ENCODE measurements at regions not wholly inside any gene's neighbourhood (a gene's known extent, or its start where the extent isn't known, plus 50 kb on each side); places are given as distances from the start of the nearest gene placed in this dataset.

DNA sequence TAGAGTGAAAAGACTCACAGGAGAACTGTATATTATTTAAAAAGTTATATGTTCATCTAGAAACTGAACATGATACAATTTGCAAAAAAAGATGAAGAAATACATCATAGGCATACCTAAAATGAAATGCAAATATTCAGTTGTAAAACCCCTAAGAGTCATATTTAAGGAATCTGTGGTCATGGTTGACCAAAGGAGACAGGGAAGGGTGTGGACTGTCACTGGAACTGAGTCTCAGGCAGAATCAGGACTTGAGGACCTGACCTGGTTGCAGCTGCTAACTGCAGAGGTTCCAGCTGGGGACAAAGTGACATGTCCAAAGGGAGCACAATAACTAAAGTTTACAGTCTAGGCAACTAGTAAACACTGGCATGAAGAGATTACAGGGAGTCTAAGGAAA, 211.3 kb upstream of the RAG2 start:
- no peaks in the 10 kb centered on the region for H3K36me3 ChIP-seq
- H3K27me3 ChIP-seq = no peaks in the 10 kb centered on the region
- no peak overlapping the region for H3K4me3 ChIP-seq
- TF ChIP-seq, protein P1, sequence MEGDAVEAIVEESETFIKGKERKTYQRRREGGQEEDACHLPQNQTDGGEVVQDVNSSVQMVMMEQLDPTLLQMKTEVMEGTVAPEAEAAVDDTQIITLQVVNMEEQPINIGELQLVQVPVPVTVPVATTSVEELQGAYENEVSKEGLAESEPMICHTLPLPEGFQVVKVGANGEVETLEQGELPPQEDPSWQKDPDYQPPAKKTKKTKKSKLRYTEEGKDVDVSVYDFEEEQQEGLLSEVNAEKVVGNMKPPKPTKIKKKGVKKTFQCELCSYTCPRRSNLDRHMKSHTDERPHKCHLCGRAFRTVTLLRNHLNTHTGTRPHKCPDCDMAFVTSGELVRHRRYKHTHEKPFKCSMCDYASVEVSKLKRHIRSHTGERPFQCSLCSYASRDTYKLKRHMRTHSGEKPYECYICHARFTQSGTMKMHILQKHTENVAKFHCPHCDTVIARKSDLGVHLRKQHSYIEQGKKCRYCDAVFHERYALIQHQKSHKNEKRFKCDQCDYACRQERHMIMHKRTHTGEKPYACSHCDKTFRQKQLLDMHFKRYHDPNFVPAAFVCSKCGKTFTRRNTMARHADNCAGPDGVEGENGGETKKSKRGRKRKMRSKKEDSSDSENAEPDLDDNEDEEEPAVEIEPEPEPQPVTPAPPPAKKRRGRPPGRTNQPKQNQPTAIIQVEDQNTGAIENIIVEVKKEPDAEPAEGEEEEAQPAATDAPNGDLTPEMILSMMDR (IDR thresholded peaks at IDR 0.05) = no peak
- TF ChIP-seq POLR2A (IDR thresholded peaks at IDR 0.05) = no peak
- TF ChIP-seq EP300 (IDR thresholded peaks at IDR 0.05) = no peak
- no peak for TF ChIP-seq POLR2AphosphoS5 (IDR thresholded peaks at IDR 0.05)
- H3K27ac ChIP-seq = no peak overlapping the region
- no peak for DNase-seq
- H3K4me1 ChIP-seq = no peaks in the 10 kb centered on the region
- no peaks in the 10 kb centered on the region for H3K9me3 ChIP-seq
- intact Hi-C loops (cut with DNase I; ENCODE audit: low total_unique reads) = no loop called here

- H3K4me3 ChIP-seq = no peak overlapping the region
- no peaks in the 10 kb centered on the region for H3K27me3 ChIP-seq
- intact Hi-C loops (cut with DNase I; ENCODE audit: low total_unique reads) = no loop called here
- TF ChIP-seq POLR2AphosphoS5 (IDR thresholded peaks at IDR 0.05) (no peak), POLR2A (IDR thresholded peaks at IDR 0.05) (no peak)
- H3K9me3 ChIP-seq = no peaks in the 10 kb centered on the region
- H3K36me3 ChIP-seq = no peaks in the 10 kb centered on the region
- 71 to 78% (median 76%) methylated on average over 4 of the region's 4 CpGs for WGBS, 5 donors
- no peak for DNase-seq
- no peaks in the 10 kb centered on the region for H3K4me1 ChIP-seq
- no peak overlapping the region for H3K27ac ChIP-seq
Observed at GRCh38 chr11:36807871-36808270, 209.8 kb upstream of the RAG2 start.

DNA sequence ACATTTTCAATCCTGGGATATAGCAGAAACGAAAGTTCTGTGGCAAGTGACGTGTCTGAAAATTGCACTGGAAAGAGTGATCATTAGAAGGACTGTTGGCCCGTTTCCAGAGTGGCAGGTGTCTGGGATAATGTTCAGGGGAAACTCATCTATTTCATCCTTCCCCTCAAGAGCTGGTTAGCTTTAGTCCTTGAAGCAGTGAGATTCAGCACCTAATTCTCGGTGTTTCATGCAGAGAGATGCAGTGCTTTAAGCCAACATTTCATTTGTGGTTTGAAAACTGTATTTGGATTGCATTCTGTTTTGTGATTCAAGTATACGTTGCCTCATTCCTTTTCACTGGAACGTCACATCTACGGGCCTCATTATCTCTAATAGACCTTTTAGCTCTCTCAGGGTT, 205.0 kb upstream of the RAG2 start:
- WGBS, 5 donors = 64 to 78% (median 69%) methylated on average over 7 of the region's 7 CpGs
- H3K36me3 ChIP-seq = no peaks in the 10 kb centered on the region
- H3K4me3 ChIP-seq = no peak overlapping the region
- no peaks in the 10 kb centered on the region for H3K9me3 ChIP-seq
- H3K27me3 ChIP-seq = no peaks in the 10 kb centered on the region
- no peak for DNase-seq
- H3K27ac ChIP-seq = no peak overlapping the region
- intact Hi-C loops (cut with DNase I; ENCODE audit: low total_unique reads) = no loop called here
- H3K4me1 ChIP-seq = no peaks in the 10 kb centered on the region
- TF ChIP-seq, protein P1 (IDR thresholded peaks at IDR 0.05) = no peak
- TF ChIP-seq EP300 (IDR thresholded peaks at IDR 0.05) (no peak), POLR2AphosphoS5 (IDR thresholded peaks at IDR 0.05) (no peak), POLR2A (IDR thresholded peaks at IDR 0.05) (no peak)

DNA sequence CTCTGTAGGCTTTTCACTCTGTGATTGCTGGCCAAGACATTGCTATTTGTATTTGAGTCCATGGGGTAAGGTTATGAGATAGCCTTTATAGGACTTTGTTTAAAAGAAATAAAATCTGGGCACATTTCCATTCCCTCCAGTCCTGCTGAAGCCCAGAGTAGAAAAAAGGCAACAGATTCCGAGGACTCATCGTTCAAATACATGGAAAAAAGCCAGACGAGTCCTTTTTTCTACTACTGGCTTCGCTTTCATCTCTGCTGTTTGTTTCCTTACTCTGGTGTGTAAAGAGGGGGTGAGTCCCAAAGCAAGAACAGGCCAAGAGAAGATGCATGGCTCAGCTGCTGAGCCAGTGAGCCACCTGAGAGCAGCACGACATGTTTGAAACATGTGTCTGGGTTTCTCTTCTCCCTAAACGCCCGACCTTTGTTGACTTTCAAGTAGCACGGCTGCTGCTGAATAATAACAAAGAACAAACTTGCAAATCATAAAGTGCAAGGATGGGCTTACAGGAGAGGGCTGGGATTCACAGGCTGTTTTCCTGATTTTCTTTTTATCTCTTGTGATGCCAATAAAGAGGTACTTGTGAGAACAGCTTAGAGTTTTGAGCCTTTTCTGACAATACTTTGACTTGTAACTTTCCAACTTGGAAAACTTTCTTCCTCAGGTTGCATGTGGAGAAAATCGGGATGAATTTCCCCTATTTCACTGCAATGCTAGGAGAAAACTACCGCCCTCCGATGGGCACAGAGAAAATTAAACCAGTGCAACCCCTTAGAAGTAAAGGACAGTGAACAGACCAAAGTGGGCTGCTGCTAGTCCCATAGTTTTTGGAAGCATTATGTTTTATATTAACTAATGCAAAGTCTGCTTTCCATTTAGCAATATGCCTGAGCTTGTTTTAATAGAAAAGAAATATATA, 195.2 kb upstream of the RAG2 start:
- Histone ChIP-seq H3K9me3 (no peaks in the 10 kb centered on the region), H3K27me3 (no peaks in the 10 kb centered on the region), H3K27ac (no peak overlapping the region), H3K4me1 (peaks cover 0 to 12% (median 9%) of the 10 kb centered on the region in 4 donors), H3K4me3 (no peak overlapping the region), H3K36me3 (no peaks in the 10 kb centered on the region)
- peak in 1 of 2 donors; percentile 62 for DNase-seq
- 8 to 12% (median 11%) methylated on average over 11 of the region's 11 CpGs for WGBS, 5 donors
- no peak for TF ChIP-seq EP300 (IDR thresholded peaks at IDR 0.05)
- no peak for TF ChIP-seq POLR2AphosphoS5 (IDR thresholded peaks at IDR 0.05)
- TF ChIP-seq, protein P1 (IDR thresholded peaks at IDR 0.05) = no peak
- TF ChIP-seq POLR2A (IDR thresholded peaks at IDR 0.05) = no peak
- intact Hi-C loops (cut with DNase I; ENCODE audit: low total_unique reads) = no loop called here

DNA sequence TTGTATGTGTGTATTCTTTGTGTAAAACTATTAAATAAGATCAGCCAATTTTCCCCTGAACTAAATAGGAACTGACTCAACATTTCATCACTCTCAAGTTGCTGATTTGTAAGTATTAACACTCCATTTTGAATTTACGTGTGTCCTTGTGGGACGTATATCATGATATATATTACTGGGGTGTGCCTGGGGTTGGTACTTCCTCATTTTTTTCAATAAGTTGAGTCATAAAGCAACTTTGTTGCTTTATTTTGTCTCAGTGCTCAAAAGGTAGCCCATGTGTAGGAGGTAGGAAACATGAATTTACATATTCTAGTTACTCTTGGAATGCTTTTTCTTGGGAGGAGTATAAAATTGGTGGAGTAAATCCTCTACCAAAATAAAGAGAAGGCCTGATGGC, 193.9 kb upstream of the RAG2 start:
- intact Hi-C loops (cut with DNase I; ENCODE audit: low total_unique reads) = no loop called here
- peaks cover 0 to 12% (median 9%) of the 10 kb centered on the region in 4 donors for H3K4me1 ChIP-seq
- TF ChIP-seq, protein P1 (IDR thresholded peaks at IDR 0.05) = no peak
- TF ChIP-seq POLR2A (IDR thresholded peaks at IDR 0.05) (no peak), EP300 (IDR thresholded peaks at IDR 0.05) (no peak), POLR2AphosphoS5 (IDR thresholded peaks at IDR 0.05) (no peak)

More for the DNA sequence above, 193.9 kb upstream of the RAG2 start:
- Histone ChIP-seq H3K27ac (no peak overlapping the region), H3K36me3 (no peaks in the 10 kb centered on the region), H3K9me3 (peaks cover 0 to 2% (median 0%) of the 10 kb centered on the region in 4 donors), H3K27me3 (no peaks in the 10 kb centered on the region), H3K4me3 (no peak overlapping the region)
- DNase-seq = no peak
- 84 to 94% (median 90%) methylated on average over 2 of the region's 2 CpGs for WGBS, 5 donors

Measured in stomach (tissue), 8 donors.